Gastrocnemius medialis (tissue), 4 donors: ENCODE measurements at regions not wholly inside any gene's neighbourhood (a gene's known extent, or its start where the extent isn't known, plus 50 kb on each side); places are given as distances from the start of the nearest gene placed in this dataset.

ENCODE experiments used
- CTCF ChIP-seq, 5 experiments: fragments of 450-650 bp in 3 of 5; fragments of 200-600 bp in 2 of 5; sonication (generic) in 2 of 5; IDR thresholded peaks in 4 of 5; conservative IDR thresholded peaks in 1 of 5; 1 replicate in 4 of 5; 2 replicates in 1 of 5; pipeline ENCODE4 v1.5.1; 2016 to 2019; ENCODE audit warnings: antibody characterized with exemption in 5 of 5, mild to moderate bottlenecking in 3 of 5, moderate library complexity in 3 of 5
- POLR2A ChIP-seq, 2 donors: fragments of 450-650 bp; IDR thresholded peaks; one replicate each; pipeline ENCODE4 v1.6.1; 2017; ENCODE audit warnings: antibody characterized with exemption in 2 of 2, mild to moderate bottlenecking in 2 of 2, moderate library complexity in 2 of 2

DNA sequence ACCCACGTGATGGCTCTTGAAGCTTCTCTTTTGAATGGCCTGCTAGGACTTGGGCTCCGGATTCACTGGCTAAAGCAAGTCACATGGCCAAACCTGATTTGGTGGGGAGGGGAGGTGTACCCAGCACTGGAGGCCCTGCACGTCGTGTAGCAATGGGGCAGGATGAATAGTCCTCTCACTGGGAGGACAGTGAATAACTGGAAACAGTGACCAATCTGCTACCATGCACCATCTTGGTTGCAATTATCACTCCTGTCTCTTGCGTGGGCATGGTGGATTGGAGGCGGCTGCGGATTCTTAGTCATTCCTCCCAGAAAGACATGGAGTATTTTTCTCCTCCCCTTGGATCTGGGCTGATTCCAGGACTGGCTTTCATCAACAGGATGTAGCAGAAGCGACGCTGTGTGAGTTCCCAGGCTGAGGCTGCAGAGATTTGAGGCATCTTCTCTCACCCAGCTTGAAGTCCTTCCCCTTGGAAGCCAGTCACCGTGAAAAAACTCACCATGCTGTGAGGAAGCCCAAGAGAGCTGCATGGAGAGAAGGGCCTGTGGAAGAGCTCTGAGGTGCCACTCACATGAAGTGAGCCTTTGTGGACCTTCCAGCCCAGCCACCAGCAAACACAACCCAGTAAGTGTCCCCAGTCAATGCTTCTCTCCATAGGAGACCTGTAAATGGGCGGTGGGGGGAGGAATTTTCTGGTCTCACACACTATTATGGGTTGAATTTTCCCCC lies 70.4 kb downstream of the IGLL1 start:
- no peak for TF ChIP-seq POLR2A (IDR thresholded peaks at IDR 0.05)
- no peak for TF ChIP-seq CTCF (IDR thresholded peaks at IDR 0.05 in 4 of 5, conservative IDR thresholded peaks at IDR 0.05 in 1 of 5)
